ENCODE measurements at regions not wholly inside any gene's neighbourhood (a gene's known extent, or its start where the extent isn't known, plus 50 kb on each side); places are given as distances from the start of the nearest gene placed in this dataset.

DNA sequence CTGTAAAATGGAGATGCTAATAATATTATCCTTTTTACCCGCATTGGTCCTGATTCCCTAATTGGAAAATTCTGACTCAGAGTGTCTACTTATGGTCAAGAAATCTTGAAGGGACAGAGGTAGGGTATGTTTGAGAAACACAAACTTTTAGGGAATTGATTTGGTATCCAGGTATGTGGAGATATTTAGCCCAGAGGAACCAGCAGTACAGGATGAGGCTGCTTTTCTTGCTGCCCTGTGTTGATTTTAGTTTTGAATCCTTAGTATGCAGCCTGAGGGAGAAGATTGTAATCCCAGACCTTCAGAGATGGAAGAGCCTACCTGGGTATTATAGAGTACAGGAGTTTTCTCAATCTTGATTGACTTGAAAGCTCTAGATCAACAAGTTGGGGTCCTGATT, 569.1 kb downstream of the PDCD6IP start:
- Histone ChIP-seq H3K4me1 (ENCODE audit: low read depth) (no peaks in the 10 kb centered on the region), H3K9me3 (ENCODE audit: low read depth) (no peaks in the 10 kb centered on the region), H3K27ac (no peak overlapping the region), H3K27me3 (no peaks in the 10 kb centered on the region), H3K36me3 (no peaks in the 10 kb centered on the region), H3K4me3 (no peak overlapping the region)
- no peak for DNase-seq (ENCODE audit: low read depth in 1 of 2, low spot score in 1 of 2)
- TF ChIP-seq, protein P1, sequence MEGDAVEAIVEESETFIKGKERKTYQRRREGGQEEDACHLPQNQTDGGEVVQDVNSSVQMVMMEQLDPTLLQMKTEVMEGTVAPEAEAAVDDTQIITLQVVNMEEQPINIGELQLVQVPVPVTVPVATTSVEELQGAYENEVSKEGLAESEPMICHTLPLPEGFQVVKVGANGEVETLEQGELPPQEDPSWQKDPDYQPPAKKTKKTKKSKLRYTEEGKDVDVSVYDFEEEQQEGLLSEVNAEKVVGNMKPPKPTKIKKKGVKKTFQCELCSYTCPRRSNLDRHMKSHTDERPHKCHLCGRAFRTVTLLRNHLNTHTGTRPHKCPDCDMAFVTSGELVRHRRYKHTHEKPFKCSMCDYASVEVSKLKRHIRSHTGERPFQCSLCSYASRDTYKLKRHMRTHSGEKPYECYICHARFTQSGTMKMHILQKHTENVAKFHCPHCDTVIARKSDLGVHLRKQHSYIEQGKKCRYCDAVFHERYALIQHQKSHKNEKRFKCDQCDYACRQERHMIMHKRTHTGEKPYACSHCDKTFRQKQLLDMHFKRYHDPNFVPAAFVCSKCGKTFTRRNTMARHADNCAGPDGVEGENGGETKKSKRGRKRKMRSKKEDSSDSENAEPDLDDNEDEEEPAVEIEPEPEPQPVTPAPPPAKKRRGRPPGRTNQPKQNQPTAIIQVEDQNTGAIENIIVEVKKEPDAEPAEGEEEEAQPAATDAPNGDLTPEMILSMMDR (IDR thresholded peaks at IDR 0.05; ENCODE audit: low read depth, low read length), result no peak

DNA sequence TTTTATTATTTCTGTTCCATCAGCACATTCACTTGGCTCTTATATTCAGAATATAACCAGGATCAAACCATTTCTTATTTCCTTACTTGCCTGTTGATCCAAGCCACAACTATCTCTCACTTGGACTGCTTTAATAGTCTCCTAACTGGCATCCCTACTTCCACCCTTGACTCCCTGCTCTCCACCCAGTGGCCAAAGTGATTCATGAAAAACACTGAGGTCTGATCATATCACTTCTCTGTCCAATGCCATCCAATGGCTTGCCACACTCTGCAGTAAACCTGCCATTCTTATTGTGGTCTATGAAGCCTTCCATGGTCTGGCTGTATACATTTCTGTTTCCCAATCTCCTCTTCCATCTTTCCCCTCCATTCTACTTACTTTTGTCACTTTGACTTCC, 576.1 kb downstream of the PDCD6IP start:
- no peaks in the 10 kb centered on the region for H3K36me3 ChIP-seq
- H3K9me3 ChIP-seq (ENCODE audit: low read depth), result no peaks in the 10 kb centered on the region
- DNase-seq (ENCODE audit: low read depth in 1 of 2, low spot score in 1 of 2), result no peak
- H3K4me3 ChIP-seq, result no peak overlapping the region
- no peaks in the 10 kb centered on the region for H3K4me1 ChIP-seq (ENCODE audit: low read depth)
- TF ChIP-seq, protein P1 (IDR thresholded peaks at IDR 0.05; ENCODE audit: low read depth, low read length), result no peak
- no peaks in the 10 kb centered on the region for H3K27me3 ChIP-seq
- no peak overlapping the region for H3K27ac ChIP-seq

DNA sequence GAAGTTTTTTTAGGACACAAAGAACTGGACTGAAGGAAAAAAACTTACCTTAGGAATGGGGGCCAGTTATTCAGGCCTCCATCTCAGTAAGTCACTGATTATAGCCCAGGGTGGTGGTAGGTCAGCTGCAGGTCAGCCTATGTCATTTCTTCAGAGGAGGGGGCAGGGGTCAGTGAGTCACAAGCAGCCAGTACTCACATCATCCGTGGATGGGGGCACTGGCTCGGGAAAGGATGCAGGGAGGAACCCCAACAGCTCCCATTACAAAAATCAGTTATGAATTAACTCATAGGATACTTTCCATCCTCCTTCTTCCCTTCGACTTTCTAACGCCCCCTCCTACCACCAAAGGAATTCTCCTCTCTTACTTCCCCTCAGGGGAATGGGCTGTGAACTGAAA, 578.3 kb downstream of the PDCD6IP start:
- no peak for DNase-seq (ENCODE audit: low read depth in 1 of 2, low spot score in 1 of 2)
- H3K9me3 ChIP-seq (ENCODE audit: low read depth), result no peaks in the 10 kb centered on the region
- no peak overlapping the region for H3K27ac ChIP-seq
- no peaks in the 10 kb centered on the region for H3K36me3 ChIP-seq
- TF ChIP-seq, protein P1 (IDR thresholded peaks at IDR 0.05; ENCODE audit: low read depth, low read length), result no peak
- no peak overlapping the region for H3K4me3 ChIP-seq
- H3K27me3 ChIP-seq, result no peaks in the 10 kb centered on the region
- peaks cover 12% of the 10 kb centered on the region for H3K4me1 ChIP-seq (ENCODE audit: low read depth)

DNA sequence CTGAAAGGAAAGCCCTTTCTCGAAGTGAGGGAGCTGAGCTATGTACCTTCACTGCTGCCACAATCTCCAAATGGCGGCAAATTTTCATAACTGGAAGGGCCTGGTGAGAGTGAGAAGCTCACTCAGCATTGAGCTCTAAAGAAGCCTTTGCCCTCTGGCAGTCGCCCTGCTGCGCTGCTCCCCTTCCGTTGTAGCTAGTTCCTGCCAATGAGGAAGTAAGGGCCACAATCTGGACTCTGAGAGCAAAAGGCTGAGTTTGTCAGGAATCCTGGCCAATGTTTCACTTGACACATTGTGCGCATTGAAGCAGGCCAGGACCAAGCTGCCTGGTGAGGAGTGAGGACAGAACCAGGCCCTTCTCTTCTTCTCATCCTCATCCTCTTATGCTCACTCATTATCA, 579.5 kb downstream of the PDCD6IP start:
- Histone ChIP-seq H3K9me3 (ENCODE audit: low read depth) (no peaks in the 10 kb centered on the region), H3K4me1 (ENCODE audit: low read depth) (peaks cover 22% of the 10 kb centered on the region), H3K4me3 (no peak overlapping the region), H3K36me3 (no peaks in the 10 kb centered on the region), H3K27me3 (no peaks in the 10 kb centered on the region), H3K27ac (no peak overlapping the region)
- DNase-seq (ENCODE audit: low read depth in 1 of 2, low spot score in 1 of 2), result no peak
- TF ChIP-seq, protein P1 (IDR thresholded peaks at IDR 0.05; ENCODE audit: low read depth, low read length), result no peak

DNA sequence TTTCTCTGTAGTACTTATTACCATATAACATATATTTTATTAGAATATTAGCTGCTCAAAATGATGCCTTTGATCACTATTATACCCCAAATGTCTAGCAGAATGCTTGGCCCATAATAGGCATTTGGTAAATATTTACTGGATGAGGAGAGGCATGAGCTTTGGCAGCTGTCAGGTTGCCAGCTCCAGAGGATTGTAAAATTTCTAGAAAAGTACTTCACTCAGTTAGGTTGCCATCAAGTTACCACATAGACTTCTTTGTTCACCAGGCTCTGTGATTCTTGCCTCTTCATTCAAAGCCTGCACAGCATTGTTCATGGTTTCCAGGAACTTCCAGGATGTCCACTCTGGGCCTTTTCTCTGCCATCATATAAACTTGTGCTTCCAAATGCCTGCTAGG, 582.8 kb downstream of the PDCD6IP start:
- Histone ChIP-seq H3K27ac (no peak overlapping the region), H3K27me3 (no peaks in the 10 kb centered on the region), H3K4me1 (ENCODE audit: low read depth) (peaks cover 22% of the 10 kb centered on the region), H3K4me3 (no peak overlapping the region), H3K36me3 (no peaks in the 10 kb centered on the region), H3K9me3 (ENCODE audit: low read depth) (no peaks in the 10 kb centered on the region)
- no peak for DNase-seq (ENCODE audit: low read depth in 1 of 2, low spot score in 1 of 2)
- TF ChIP-seq, protein P1 (IDR thresholded peaks at IDR 0.05; ENCODE audit: low read depth, low read length), result no peak

DNA sequence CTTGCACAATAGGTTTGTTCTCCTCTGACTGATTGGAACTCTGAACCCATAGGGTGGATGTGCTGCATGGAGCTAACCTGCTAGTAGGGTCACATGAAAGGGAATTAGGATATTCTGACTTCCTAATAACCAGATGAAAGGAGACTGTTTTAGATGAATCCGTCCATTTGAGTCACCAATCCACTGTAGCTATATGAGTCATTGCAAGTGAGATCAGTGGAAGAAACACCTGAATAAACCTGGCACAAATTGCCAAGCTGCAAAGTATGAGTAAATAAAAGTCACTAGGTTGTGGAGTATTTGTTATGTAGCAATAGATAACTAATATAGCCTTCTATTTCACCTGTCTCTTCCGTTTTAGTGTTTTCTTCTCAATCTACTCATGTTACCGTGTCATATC, 584.4 kb downstream of the PDCD6IP start:
- no peaks in the 10 kb centered on the region for H3K36me3 ChIP-seq

More for the DNA sequence above, 584.4 kb downstream of the PDCD6IP start:
- DNase-seq (ENCODE audit: low read depth in 1 of 2, low spot score in 1 of 2), result no peak
- Histone ChIP-seq H3K4me3 (no peak overlapping the region), H3K4me1 (ENCODE audit: low read depth) (peaks cover 35% of the 10 kb centered on the region), H3K9me3 (ENCODE audit: low read depth) (no peaks in the 10 kb centered on the region), H3K27me3 (no peaks in the 10 kb centered on the region), H3K27ac (no peak overlapping the region)
- TF ChIP-seq, protein P1 (IDR thresholded peaks at IDR 0.05; ENCODE audit: low read depth, low read length), result no peak

Data from cardiac muscle cell (in vitro differentiated cells and primary cell).